Inferior parietal cortex (tissue), 1 donor: ENCODE measurements at regions not wholly inside any gene's neighbourhood (a gene's known extent, or its start where the extent isn't known, plus 50 kb on each side); places are given as distances from the start of the nearest gene placed in this dataset.
A peak's percentile ranks its signal among the peaks of the same experiment; 100 is the strongest.

Source experiments
- DNase-seq: peaks from one replicate; pipeline ENCODE4 v3.0.0-alpha.2; 2016; ENCODE audit errors: extremely low spot score

DNA sequence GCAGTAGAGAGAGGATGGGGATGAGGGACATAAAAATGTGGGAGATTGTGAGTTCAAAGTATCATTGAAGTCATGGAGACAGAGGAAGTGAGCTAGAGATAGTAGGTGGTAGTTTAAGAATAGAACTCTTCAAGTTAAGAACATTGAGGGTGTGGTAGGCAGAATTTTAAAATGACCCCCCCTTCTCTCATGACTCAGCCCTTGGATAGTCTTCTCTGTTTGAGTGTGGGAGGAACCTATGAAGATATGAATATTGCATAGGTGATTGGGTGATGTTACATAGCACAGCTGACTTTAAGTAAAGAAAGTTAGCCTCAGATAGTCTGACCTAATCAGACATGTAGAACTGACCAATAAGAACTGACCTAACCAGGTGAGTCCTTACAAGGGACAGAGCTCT is 418.6 kb downstream of the FOXO1 start:
- no peak for DNase-seq

DNA sequence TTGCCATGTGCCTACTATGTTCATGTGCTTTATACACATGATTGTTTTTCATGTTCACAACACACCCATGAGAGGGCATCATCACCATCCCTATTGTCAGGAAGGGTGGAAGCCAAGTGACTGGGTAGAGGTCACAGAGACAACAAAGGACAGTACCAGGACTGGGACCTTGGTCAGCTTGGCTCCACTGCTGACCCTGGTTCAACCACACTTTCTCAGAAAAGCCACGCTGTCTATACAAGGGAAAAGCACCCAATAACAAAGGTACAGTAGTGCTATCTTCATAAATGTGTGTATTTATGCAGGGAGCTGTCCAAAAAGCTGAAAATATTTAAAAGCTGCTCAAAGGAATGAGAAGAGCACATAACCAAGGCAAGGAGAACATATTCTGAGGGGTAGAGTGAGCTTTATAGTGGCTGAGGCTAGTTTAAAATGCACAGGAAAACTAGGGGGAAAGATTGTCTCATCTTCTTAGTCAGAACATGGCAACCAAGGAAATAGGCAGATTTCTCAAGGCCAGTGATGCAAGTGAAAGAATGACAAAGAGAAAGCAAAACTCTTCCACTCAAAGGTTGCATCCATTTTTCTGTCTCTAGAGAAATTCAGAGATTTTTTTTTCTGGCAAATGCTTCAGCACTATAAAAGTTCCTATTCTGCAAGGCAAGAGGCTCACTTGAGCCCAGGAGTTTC is 415.0 kb downstream of the FOXO1 start:
- DNase-seq = no peak

DNA sequence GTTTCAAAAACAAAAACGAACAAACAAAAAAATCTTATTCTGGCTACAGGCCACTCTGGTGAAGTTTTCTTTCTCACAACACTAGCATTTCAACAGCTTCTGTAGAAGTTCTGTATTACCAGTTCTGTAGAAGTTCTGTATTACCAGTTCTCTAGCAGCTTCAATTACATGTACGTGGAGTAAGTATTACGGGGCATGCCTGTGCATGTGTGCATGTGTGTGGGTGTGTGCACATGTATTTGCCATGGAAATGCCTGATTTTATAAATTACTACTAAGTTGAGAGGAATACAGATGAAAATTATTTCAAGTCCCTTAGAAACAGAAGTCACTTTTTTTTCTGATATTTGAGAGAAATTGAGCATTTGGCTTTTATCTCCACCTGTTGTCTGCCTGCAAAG is 414.2 kb downstream of the FOXO1 start:
- no peak for DNase-seq

DNA sequence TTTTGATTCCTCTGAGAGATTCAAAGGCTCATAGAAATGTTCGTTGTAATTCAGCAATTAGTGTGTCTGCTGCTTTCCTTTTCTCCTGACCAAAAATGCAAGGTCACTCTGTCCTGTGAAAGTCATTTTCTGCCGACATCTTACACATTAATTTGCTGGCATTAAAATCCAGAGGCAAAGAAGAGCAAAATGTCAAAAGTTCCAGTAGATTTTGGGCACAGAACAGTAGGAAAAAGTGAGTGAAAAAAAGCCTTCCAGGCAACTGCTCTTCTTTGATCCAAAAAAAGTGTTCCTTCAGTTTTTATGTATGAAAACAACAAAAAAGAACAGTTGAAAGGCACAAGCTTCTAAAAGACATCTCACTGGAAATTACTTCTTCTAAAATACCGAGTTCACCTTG is 413.8 kb downstream of the FOXO1 start:
- DNase-seq = no peak

DNA sequence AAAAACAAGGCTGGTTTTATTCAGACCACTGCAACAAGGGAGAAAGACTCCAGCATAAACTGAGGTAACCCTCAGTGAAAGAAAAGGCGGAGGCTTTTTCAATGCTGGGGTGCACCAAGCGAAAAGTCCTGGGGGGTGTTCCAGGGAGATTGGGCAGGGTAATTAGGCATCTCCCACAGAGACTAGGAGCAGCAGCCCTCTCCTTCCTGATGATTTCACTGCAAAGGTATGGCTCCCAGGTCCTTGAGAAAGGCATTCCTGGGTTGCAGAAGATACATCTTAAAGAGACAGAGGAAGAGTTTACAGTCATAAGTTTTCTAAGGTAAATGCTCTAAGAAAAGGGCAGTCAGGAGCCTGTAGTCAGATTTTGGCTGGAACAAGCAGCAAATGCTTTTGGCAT is 412.0 kb downstream of the FOXO1 start:
- no peak for DNase-seq

DNA sequence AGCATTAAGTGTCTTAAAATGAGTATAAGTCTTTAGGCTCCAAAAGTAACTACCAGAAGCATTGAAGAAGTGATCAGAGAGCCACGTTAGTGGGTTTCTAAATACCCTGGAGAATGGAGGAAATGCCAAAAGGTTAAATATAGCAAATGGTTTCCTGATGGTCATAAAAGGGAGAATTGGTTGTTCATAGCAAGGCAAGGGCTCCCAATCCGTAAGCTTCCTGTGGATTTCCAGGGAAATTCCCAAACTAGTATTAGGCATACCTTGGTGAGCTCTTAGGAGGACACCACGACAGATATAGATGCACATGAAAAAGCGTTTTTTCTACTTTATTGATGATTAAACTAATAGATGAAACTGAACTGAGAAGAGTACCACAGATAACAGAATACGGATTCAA is 410.9 kb downstream of the FOXO1 start:
- DNase-seq = no peak

DNA sequence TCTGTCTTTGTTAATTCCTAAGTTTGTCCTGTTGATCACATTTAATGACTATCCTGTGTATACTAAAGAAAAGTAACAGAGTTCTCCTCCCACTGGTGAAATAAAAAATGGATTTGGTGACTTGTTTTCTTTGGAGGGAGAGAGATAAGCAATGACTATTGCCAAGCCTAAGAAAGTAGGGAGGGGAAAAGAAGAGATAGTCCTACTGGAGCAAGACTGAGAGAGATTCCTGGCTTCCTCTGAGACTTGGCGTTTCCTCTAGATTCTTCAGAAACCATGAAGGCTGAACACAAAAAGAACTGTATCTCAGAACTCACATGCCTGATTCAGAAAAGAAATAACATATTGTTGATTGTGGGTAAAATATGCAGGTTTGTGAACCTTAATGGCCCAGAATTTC is 406.5 kb downstream of the FOXO1 start:
- no peak for DNase-seq

DNA sequence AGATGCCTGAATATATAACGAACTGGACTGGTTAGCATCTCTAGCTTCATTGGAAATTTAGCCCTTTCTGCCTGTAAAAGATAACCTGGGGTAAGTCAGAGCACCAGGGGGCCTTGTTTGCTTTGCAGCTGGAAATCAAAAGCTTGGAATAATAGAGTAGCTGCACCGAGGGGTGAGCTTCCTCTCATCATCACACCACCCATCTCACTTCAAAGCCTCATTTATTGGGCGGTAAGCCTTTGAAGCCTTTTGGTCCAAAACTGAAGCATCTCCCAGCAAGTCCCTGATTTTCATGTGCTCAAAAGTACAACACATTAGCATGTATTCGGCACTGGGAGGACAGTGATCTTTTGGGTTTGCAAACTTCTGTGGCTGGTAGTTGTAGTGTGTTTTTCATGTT is 405.1 kb downstream of the FOXO1 start:
- no peak for DNase-seq

DNA sequence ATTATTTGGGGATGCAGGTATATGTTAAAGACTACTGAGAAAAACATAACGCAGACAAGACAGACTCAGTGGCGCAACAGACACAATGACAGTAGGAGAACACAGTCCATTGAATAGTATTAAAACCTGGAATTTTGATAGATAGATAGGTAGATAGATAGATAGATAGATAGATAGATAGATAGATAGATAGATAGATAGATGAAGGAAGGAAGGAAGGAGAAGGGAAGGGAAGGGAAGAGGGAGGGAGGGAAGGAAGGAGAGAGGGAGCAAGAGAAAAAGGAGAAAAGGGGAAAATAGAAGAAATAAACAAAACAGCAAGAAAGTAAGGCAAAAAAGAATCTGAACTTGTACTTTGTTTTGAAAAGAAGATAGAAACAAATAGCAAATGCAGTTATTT is 404.5 kb downstream of the FOXO1 start:
- no peak for DNase-seq

DNA sequence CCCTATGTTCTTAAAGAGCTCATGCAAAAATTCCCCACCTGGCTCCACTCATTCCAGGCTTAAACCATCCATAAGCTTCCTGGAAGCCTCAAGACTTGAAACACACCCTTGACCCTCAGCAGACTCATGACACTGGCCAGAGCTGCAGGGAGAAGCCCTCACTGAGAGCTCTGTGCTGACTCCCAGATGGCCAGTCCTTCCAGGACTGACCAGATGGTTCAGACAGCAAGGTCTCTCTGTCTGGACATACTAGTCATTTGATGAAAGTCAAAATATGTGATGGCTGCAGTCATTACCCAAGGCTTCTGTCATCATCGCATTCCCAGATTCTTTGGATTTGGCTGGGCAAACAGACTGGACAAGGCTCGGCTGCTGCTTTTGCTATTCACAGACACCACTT is 397.4 kb downstream of the FOXO1 start:
- DNase-seq = no peak

DNA sequence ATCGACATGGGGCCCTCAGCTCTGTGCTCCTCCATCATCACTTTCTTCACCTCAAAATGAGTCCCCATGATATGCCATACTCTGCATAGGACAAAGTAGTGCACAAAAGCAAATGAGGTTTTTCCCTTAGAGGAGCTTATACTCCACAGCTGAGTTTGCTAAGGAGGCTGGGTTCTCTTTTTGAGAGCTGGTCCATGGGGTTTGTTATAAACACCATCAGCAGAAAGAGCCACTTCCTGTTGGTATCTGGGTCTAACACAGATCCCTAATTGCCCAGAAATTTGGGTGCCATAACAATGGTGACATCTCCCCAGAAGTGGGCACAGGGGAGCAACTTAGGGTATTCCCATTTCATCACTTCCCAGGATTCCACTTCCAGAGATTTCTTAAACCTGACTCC is 395.7 kb downstream of the FOXO1 start:
- no peak for DNase-seq

DNA sequence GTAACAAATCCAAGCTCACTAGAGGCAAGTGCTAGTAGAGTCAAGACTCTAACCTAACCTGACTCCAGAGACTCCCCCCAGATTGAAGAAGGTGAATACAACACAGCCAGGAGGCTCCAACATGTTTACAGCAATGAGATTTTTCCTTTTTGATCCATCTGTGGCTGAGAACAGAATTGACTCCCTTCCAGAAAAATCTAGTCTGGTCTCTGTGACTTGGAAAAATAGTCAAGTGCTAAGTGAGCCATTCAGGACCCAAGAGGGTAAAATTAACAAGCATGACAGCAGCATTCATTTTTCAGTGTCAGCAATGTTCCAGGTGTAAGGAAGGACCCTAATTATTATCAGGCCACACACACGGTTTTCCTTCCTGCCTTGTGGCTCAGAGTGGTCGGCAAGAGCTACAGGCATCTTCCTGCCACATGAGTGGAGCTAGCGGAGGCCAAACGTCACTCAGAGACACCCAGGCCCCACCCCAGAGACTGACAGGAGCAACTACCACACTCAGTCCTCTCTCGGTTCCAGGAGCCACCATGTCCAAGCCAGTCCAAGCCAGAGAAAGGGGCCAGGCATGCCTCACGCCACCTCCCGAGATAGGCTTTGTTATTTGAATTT is 395.1 kb downstream of the FOXO1 start:
- no peak for DNase-seq

DNA sequence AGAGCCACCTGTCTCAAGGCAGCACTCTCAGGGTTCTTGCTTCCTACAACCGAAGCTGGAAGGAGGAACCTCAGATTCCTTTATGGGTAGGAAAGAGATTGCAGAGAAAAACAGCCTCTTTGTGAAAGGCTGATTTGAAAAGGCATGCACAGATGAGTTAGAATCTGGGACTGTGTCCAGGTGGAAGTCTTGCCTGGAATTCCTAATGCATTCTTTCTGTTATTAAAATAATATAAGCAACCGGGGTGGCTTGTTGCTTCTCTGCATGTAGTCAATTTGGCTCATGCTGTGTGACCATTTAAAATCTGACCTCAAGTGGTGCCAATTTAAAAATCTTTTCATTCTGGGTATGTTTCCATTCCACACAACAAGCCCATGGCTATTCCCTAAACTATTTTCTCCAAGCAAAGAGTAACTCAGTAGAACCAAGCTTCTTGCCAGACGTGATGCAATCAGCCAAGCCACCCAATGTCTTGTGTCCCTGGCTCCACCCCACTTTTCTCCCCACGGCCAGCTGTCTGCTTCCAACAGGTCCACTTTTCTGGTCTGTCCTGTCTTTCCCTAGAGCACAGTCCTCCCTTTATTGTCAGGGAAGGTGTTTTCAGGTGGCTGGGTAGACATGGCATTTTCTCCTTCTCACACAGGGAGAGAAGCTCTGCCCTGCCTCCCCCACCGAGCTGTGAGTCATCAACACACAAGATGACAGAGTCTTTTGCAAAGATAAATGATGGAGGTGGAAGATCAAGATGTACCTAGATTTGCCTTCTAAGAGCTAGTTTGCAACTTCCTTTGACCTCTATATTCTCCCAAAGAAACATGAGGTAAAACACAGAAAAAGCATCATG is 394.3 kb downstream of the FOXO1 start:
- peak; percentile 59 for DNase-seq

DNA sequence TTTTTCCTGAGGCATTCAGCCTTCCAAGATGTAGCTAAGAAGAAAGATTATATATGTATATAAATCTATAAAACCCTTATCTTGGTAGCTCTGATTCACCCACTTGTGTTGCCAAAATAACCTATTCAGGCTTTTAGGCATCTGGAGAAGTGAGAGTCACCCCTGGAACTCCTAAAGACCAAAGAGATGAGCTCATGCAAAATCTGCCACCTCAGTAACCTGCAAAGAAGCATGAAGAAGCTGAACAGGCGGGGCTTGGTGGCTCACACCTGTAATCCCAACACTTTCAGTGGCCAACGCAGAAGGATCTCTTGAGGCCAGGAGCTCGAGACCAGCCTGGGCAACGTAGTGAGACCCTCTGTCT is 393.7 kb downstream of the FOXO1 start:
- DNase-seq = no peak

DNA sequence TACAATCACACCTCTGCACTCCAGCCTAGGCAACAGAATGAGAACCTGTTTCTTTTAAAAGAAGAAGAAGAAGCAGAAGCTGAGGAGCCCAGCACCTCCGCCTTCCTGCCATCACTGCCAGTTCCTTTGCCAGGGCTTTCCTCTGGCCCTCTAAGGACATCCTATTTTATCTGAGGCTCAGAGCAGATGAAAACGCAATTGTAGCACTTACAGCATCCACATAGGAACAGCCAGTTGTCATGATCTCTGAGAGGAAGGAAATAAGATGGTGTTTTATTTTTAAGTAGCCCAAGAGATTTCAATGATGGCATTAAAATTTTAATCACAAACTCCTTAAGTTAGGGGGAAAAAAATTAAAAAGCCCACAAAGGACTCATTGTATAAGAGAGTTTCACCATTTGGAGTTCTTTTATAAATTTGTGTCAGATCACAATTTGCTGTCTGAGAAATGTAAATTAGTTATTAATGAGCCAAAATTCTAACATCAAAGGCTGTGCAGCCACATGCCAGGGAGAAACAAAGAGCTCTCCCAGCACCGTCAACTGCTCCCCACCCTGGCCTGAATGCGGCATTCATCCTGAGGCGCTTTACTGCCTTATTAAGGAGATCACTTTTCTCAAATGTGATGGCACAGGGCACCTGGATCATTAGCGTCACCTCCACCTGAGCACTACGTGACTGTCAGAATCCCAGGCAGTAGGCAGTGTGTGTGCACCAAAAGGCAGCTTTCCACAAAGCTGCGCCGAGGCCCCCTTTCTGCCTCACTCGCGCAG is 393.0 kb downstream of the FOXO1 start:
- peak; percentile 53 for DNase-seq

DNA sequence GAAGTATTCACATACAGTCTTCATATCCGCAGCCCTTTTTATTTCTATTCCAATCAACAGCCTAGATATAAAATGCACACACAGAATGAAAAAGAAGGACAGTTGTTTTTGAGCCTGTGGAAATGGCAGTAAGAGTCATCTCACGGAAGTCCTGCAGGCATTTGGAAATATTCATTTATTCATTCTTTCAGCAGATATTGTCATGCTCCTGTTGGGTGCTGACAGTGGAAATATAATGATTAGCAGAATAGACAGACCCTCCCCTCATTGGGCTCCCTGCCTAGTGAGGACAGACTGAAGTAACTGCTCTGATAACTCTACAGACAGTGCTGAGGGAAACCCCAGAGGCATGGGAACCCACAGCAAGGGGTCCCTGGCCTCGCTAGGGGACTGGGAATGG is 392.3 kb downstream of the FOXO1 start:
- no peak for DNase-seq

DNA sequence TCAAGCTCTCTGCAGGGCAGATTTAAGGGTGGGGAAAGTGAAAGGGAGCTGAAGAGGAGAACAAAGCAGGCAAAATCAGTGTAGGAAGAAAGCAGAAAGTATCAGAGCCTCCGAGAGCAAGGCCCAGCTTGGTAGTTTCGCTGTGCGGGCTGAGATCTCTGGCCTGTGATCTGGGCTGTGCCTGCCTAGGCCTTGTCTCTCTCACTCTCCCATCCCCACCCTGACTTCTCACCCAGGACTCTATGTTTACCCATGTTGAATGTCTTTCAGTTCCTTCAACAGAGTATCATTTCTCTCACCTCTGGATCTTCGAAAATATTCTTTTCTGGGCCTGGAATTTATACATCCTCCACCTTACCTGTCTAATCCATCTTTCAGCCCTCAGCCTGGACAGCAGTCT is 391.3 kb downstream of the FOXO1 start:
- no peak for DNase-seq

DNA sequence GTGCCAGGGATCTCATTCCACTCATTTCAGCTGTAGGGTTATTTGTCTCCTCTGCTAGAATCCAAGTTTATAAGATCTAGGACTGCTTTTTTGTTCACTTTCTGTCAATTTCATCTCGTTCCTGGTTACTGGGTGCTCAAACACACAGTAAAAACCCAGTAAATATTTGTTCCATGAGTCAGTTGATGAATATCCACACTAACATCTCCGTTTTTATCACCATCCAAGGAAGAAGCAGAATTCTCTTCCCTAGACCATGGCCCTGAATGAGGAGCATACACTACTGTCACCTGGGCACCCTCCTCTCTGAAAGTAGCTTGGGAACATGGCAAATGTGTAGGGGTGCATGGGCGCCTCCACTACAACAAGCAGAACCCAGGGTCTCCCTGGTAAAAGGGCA is 390.8 kb downstream of the FOXO1 start:
- DNase-seq = no peak

DNA sequence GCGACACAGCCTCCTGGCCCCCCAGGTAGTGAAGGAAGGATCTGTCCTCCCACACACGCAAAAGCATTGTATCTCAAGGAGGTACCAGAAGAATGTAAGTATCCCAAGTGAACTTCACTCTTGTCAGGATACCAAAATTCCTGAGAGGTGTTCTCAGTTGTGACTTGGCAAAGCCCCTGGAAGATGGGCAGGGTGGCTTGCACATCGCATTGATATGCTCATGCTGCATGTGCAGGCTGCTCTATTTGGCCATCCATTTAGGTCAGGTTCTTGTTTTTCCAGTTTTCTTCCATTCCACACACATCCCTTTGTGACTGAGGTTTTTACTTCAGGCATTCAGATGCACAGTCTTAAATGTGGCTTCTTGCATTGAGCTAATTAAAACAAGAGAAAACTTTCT is 382.8 kb downstream of the FOXO1 start:
- DNase-seq = no peak

DNA sequence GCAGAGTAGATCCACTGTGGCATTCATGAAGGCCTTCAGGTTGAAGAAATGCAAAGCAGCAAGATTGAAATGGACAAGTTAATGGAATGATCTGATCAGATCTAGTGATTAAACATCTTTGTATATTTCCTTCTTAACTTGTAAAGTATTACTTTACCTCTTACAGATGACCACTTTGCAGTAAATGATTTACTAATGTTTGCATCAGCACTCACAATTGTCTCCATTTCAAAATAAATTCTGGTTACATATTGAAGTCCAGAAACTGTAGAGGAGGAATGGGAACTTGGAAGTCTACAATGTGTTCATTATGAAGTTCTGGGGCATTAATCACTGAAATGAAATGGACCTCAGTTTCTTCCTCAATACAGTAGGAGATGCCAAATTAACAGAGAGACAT is 380.8 kb downstream of the FOXO1 start:
- no peak for DNase-seq

DNA sequence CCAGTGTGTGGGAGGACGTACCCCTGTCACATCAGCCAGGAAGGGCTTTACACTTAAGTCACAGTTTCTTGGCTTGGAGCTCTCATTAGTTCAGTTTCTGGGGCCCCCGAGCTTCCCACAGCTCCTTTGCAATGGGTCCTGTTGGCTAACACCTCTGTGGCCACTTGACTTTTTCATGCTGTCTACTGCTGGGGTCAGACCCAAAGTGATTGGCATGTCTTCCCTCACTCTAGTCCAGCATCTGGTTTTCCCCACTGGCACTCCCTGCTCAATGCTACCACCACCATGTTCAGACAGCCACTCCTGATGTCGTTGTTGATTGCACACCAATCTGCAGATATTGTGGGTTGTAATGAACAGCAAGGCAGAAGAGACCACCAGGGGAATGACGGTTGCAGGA is 379.0 kb downstream of the FOXO1 start:
- no peak for DNase-seq

DNA sequence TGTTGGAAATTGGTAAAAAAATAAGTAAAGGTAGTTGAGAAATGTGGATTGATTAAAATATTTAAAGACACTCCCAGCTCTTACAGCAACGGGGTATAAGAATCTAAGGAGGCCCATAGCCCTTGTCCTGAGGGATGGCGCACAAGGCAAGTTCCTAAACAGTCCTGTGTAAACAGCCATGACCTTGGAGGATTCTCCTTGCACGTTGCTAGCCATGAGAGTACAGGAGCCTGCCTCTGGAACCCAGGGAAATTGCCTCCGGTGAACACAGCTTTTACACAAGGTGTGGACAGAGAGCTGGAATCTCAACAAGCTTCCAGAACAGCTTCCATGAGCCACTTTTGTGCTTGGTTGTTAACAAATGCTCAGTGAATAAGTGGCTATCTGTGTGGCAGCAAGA is 378.2 kb downstream of the FOXO1 start:
- no peak for DNase-seq
